GM21367 (cell line): ENCODE measurements at regions not wholly inside any gene's neighbourhood (a gene's known extent, or its start where the extent isn't known, plus 50 kb on each side); places are given as distances from the start of the nearest gene placed in this dataset.
A peak's percentile ranks its signal among the peaks of the same experiment; 100 is the strongest.

Experiments
- ATAC-seq: cut with Tn5 transposase; IDR thresholded peaks from one replicate; pipeline ENCODE4 v1.9.1; 2021; ENCODE audit not compliant: unreplicated experiment

DNA sequence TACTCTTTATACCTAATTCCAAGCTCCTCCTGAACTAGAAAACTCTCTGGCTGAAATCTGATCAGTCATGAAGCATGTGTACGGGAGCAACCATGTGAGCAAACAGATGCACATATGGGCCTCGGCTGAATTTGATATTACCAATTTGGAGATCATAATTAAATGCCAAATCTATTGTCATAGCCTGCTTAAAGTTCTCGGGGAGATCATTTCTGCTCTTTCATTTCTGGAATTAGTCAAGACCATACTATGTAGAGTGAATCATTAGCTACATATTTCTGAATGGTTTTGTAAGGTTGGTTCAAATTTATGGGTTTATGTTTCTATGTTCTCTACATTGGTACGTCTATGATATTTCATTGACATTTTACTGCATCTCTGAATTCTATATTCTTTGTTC, 205.5 kb downstream of the UBE2E3 start:
- no peak for ATAC-seq

DNA sequence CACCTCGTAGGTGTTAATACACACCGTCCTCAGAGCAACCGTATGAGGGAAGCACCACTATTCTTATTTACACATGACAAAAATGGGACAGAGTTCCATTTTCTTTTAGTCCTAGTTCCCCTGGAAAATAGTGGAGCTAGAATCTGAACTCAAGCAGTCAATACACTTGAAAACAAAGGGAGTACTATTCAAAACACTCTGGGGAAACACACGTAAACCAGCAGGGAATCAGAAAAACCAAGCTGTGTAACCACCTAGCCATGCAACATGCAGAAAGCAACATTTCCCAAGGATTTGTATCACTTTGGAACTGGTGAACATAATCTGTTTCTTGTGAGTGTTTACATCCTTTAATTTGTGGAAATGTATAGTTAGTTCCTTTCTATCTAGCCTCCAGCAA, 208.2 kb downstream of the UBE2E3 start:
- no peak for ATAC-seq

DNA sequence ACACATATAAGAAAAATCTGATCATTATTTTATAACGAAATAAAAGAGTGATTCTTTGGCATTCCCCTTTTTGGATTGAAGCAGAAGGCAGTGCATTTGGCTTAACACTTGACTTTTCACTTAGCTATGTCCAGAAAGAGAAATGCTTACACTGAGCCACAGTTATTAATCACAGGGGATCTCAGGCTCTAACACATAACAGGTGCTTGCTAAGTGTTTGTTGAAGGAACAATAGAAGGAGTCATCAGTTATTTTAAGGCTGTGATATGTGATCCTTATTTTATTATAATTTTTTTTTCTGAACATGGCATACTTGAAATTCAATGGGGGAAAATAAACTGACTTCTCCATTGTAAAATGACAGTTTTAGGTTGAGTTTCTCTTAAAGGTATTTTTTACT, 209.5 kb downstream of the UBE2E3 start:
- ATAC-seq, result no peak

DNA sequence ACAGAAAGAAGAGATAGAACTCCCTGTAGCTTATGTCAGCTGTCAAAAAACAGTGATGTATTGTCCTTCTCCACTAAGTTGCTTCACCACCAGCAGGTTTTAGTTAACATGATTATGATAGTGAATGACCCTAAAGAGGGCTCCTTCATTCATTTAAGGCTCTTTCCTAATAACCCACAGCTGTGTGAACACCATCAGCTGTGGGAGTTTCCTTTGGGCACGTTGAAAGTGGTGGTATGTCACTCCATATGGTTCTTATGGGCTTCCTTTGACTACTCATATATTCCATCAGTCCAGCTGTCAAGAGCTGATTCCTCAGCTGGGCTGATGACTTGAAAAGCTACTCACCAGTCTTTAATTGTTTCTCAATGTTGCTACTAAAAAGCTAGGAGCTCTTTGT, 210.3 kb downstream of the UBE2E3 start:
- no peak for ATAC-seq

DNA sequence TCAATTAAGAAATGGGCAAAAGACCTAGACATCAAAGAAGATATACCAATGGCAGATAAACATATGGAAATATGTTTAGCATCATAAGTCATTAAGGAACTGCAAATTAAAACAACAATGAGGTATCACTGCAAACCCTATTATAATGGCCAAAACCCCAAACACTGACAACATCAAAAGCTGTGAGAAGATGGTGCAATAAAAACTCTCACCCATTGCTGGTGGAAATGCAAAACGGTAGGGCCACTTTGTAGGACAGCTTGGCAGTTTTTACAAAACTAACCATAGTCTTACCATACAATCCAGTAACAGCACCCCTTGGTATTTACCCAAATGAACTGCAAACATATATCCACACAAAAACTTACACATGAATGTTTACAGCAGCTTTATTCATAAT, 213.1 kb downstream of the UBE2E3 start:
- no peak for ATAC-seq

DNA sequence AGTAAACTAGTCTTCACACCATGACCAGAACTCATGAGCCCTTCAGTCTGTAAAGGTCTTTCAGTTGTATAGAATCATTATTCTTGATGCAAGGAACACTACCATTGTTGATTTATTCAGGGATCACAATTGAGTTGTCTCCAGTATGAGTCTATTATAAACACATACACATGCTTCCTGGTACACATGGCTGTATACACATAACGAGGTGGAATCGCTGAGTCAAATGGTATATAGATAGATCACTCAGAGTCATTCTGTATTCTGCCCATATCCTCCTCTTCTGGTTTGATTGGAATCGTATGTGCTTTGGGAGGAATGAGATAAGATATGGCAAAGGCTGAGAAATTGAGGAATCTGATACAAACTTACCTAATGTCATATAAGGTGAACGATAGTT, 216.0 kb downstream of the UBE2E3 start:
- no peak for ATAC-seq

DNA sequence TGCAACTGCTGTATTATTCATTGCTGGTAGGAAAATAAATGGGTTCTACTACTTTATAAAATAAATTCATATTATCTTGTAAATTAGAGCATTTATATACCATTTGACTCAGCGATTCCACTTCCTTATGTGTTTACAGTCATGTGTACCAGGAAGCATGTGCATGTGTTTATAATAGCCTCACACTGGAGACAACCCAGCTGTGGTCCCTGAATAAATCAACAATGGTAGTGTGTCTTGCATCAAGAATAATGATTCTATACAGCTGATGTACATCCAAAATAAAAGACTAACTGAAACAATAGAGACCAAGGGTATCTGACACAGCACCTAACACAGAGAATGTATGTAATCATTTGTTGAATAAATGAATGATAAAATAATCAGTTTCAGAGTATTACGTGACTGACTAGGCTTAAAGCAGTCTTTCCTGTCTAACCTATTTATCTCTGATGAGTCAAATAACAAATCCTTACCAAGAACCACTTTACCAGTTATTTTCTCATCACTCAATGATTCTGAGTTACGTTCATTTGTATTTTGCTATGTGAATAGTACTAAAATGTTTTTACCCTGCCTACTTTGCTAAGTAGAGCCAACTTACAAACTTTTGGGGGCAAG, 216.8 kb downstream of the UBE2E3 start:
- ATAC-seq, result no peak

DNA sequence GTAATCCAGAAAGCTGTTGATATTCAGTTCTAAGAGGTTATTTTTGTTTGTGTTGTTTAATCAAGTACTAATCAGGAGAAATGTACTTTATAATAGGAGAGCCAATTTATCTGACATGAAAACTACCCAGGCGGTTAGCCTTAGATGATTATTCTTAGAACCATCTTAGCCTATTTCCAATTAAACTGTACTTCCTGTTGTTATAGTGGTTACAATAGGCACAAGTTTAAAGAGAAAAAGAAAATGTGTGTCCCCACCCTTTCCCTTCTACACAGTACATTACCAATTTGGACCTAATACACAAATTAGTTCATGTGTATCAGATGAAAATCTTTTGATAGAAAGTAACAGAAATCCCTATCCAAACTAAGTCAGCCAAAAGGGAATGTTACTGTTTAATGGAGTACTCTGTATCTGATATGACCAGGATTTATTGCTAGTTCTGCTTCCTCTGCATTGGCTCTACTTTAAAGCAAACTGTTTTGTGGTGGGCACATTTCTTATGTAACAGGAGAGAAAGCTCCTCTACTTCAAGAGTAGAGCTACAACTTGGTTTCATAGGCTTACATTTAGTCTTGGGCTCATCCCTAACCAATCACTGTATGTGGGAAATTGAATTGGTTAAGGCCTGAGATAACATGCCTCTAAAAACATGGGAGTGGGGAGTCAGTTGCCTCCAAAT, 217.9 kb downstream of the UBE2E3 start:
- ATAC-seq, result no peak

DNA sequence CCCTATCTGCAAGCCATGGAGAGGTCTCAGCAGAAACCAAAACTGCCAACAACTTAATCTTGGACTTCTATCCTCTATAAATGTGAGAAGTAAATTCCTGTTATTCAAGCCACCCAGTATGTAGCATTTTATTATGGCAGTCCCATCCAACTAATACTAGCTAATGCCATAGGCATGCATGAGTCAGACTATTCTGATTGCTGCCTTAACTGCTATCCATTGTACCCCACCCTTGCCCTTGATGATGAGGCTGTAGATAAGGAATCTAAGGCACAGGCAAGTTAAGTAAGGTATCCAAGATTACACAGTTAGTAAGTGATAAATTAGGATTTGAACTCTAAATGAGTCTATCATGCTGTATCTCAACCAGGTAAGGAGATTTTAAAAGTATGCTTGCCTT, 223.0 kb downstream of the UBE2E3 start:
- no peak for ATAC-seq

DNA sequence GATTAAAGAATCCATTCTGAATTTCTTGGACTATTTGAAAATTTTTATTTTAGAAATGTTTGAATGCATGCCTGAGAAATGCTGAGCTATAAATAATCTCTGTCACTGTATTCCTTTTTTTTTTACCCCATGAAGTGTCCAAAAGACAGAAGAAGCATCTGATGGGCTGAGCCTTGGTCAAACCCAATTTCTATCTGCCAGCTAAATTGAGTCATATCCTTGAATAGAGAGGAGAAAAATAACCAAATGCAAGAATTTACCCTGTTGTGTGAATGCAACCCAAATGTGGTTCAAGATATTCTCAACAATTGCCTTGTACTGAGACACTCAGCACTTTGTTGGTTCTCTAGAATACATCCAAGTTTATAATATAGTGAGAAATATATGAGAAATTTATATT, 223.5 kb downstream of the UBE2E3 start:
- ATAC-seq, result no peak

DNA sequence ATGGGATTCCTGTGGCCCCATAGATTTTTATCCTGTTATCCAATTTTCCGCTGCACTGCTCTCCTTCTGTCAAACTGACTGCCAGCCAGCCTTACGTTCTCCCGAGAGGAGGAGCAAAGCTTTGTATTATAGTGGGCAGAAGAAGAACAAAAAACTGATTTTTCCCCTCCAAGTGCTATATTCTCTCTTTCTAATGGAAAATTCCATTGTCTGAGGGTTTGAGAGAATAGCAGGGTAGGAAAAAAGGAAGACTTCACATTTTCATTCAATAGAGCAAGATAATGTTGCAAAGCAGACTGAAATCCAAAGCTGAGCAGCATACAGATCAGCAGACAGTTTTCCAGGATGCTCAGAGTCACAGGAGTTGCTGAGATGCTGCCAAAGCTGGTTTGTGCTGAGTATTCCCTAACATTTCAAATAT, 238.0 kb downstream of the UBE2E3 start:
- no peak for ATAC-seq

DNA sequence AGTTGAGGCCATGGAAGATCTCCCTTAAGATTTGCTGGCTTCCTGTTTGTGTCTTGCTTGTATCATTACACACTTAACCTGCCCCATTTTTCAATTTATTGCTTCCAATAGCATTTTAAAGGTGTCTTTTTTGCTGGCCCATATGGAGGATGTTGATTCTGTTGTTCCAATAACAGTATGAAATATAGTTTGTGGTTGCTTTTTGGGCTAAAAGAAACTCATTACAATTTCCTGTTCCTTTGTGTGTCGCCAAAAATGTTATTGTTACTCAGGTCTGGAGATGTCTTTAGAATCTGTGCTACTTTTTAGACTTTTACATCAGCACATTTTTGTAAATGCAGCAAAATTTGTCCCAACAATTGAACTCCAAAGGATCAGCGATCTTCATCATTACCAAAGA, 234.0 kb upstream of the ITGA4 start:
- no peak for ATAC-seq

DNA sequence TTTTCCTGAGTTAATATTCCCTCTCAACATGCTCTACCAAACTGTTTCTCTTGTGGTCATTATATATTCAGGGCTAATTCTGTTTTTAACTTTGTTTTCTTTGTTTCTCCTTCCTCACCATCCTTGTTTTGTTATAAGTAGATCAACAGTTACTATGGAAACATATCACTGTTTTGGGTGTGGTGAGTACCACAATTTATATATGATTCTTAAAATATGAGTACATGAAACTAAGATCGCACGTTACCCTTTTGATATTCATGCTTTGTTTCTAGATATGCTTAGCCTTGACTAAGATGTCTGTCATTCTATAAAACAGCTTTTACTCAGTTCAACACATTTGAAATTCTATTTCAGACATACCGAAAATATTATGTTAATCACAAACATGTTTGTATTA, 232.3 kb upstream of the ITGA4 start:
- ATAC-seq, result no peak

DNA sequence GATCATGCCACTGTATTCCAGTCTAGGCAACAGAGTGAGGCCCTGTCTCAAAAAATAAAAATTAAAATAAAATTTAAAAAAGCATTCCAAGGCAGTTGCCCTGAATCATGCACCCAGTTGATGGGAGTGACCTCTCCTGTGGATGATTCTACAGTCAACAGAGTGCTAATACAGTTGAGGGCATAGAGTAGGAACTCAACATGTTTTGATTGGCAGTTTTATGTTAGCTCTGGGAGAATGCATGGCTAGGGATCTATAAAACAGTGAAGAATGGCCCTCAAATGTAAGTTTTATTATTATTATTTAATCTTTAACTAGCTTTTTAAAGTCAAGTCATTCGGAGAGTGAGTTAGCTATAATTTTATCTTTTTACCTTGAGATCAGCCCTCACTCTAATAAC, 228.5 kb upstream of the ITGA4 start:
- ATAC-seq, result no peak

DNA sequence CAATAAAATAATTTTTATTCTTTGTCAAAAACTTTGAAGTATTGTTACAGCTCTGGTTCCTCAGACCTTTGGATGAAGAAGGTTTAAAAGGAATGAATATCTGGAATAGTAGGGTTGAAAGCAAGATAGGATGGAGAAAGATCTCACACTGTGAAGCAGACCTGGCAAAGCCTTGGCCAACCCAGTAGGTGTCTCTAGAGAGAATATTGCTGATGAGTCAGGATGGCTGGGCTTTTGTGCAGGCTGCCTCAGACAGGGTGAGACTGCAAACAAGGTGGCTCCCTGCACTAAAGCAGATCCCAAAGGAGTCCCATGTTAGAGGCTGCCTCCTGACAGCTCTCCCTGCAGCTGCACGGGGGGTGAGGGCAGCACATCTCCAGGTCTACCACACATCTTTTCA, 226.0 kb upstream of the ITGA4 start:
- no peak for ATAC-seq

DNA sequence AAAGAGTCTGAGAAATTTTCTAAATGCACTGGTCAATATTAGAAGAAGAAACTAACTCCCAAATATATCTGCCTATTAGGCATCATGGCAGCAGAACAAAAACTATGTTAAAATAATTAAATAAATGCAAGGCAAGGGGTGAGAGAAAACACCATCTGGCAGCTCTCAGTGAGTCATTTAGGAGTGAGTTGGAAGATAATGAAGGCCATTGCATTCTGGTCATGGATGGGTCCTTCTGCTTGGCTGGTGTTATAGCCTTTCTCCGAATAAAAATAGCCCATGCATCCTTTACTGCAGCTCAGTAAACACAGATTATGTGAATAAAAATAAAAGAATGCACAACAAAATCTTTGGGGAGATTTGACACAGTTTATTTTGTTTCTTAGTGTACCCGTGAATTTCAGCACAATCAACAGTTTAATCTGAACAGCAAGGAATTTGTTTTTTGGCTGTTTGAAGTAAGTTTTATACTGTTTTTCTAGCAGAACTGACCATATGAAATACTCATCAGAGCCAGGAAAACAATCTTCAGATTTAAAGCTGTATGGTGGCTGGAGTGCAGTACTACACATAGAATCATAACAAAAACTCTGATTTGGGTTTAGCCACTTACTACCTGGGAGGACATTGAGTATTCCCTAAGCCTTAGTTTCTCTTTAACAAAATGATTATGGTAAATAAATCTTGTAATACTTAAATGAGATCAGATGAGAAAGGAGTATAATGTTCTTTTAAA, 225.1 kb upstream of the ITGA4 start:
- ATAC-seq, result no peak

DNA sequence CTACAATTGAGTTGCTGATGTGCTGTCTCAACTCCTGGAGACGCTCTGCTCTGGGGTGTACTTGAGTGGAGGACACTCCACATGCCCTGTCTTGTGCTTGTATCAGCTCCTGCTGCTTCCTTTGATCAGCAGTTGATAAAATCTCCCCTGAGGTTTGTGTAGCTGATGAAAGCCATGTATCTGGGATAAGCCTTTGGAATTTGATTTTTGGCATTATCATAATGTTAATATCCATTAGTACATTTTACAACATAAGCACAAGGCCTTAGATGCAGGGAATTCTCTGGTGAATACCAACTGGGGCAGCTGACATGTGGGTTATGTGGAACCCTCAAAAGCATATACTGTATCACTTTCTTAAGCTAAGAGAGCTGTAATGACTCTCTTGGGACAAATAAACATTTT, 222.7 kb upstream of the ITGA4 start:
- no peak for ATAC-seq

DNA sequence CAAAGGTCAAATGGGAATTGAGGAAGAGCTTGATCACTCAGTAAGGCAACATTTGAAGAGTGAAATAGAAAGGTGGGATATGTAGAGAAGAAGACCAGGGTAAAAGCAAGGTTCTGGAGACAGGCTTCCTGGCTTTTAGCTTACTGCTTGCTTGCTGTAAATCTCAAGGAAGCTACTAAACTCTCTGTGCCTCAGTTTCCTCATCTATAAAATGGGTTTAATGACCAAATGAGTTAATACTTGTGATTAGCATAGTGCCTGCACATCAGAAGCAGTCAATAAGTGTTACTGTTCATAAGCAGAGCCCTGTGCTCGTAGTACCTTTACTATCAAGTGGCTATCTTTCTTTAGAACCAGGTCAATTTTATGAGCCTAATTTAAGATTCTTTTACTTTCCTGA, 222.2 kb upstream of the ITGA4 start:
- ATAC-seq, result no peak

DNA sequence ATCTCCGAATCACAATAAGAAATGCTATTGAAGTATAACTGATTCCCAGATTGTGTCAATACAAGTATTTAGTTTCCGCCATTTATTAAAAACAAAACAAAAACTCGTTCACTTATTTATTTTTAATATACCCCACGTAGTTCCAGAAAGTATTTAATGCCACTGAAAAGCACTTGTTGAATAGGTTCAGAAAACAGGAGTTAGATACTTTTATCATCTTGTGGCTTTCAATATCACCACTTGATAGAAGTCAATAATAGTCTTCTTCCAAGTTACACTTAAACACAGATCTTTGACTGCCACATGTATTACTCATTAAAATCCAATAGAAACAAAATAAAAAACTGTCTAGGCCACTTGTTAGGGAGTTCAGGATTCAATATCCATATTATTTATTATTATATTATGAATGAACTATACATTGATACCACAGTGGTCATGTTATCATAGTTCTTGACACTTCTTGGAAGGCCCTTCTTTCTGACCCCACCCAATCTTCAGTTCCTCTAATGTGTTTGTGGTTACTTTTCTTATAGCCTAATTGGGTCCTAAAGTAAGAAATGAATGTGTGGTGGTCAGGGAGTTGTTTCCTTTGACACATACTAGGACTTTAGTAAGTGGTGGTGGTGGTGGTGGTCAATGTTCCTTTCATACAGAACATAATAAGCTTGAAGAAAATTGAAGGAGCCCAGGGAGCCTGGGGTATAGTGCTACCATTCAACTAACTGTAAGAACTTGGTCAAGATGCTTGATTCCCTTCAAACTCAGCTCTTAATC, 221.3 kb upstream of the ITGA4 start:
- ATAC-seq, result peak; percentile 96

DNA sequence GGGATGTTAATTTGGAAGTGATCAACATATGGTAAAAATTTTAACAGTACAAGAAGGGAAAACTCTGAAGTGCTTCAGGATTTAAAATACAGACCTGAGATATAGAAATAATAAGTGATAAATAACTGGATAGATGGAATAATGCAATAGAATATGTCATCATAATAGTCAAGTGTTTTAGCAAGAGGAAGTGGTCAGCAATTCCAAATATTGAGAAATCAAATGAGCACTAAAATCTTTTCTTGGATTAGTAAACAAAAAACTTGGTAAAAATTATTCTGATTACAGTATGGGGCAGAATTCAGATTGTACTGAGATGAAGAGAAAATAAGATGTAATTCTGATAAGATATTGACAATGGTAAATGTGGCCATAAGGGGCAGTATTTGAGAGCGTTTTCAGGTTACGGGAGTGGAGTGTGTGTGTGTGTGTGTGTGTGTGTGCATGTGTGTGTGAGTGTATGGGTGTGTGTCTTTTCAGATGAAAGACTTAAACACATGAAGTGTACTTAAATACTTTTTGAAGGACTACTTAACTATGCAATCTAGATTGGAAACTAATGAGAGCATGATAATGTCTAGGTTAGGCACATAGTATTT, 217.9 kb upstream of the ITGA4 start:
- no peak for ATAC-seq

DNA sequence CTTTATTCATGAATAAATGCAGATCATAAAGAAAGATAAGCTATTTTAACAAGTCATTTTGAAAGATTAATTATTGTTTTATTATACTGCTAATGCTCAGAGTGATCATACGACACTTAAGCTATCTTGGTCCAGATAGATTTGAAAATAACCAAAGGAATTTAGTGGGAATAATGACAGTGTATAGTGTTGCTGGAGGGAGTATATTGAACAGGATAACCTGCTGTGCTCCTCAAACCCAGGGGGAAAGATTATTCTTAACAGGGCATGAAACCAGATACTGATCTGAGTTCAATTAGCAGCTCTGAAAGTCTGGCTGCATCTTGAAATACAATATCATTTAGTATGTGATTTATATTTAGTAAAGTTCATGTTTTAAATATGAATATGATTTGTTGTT, 216.3 kb upstream of the ITGA4 start:
- no peak for ATAC-seq
